HCT116 (cell line): ENCODE measurements at regions not wholly inside any gene's neighbourhood (a gene's known extent, or its start where the extent isn't known, plus 50 kb on each side); places are given as distances from the start of the nearest gene placed in this dataset.
A peak's percentile ranks its signal among the peaks of the same experiment; 100 is the strongest.

Experiments used
- ATAC-seq: fragments of 200-7000 bp; cut with Tn5 transposase; 2 replicates; pipeline ENCODE4 v1.9.1; 2020; ENCODE audit warnings: mild to moderate bottlenecking, moderate library complexity
- BruUV-seq: library from RNA; stranded (reverse); fragments of 400-500 nt; replicated peaks from 2 replicates; lab custom pipeline; 2021; lab: Mats Ljungman, UMichigan
- CTCF ChIA-PET: fragments of 300-600 bp; sonication (Branson Sonifier 250); formaldehyde crosslinking; loops from one replicate; lab custom pipeline; 2021; ENCODE audit warnings: antibody characterized with exemption; lab: Charles Lee
- POLR2A ChIA-PET: fragments of 300-600, 350-600 bp; sonication (Branson Sonifier 250); formaldehyde crosslinking; loops from one replicate; lab custom pipeline; 2021; ENCODE audit warnings: antibody characterized with exemption; lab: Charles Lee
- RAD21 ChIA-PET, 2 experiments: fragments of 300-600 bp; sonication (Branson Sonifier 250); formaldehyde crosslinking; loops; one replicate each; lab custom pipeline; 2023; ENCODE audit warnings: low total read pairs in 2 of 2; ENCODE audit not compliant: uncharacterized antibody in 2 of 2, unreplicated experiment in 2 of 2, low non-redundant PET in 1 of 2; lab: Charles Lee
- DNase-seq: peaks from one replicate; pipeline ENCODE4 v3.0.0-alpha.2; 2010; ENCODE audit warnings: low read depth, low spot score
- H2AFZ ChIP-seq: fragments of 200-600 bp; shearing (Covaris generic), sonication (generic); 2 replicates; pipeline ENCODE4 v1.6.1; 2017; ENCODE audit warnings: low read depth, mixed run types, mixed read lengths, antibody characterized with exemption, low read length; ENCODE audit not compliant: poor library complexity, severe bottlenecking
- H3K27ac ChIP-seq: 2 replicates; pipeline ENCODE4 v1.5.1; 2012; ENCODE audit warnings: low read depth, low read length
- H3K27me3 ChIP-seq: fragments of 200-600 bp; sonication (generic); 2 replicates; pipeline ENCODE4 v1.6.1; 2016; ENCODE audit warnings: mixed run types, low read length, mixed read lengths; ENCODE audit not compliant: insufficient read depth
- H3K36me3 ChIP-seq, 2 experiments: fragments of 200-500 bp in 1 of 2; fragments of 200-600 bp in 1 of 2; sonication (Bioruptor generic) in 1 of 2; sonication (generic) in 1 of 2; 2 replicates each; pipeline versions ENCODE4 v1.5.1 to v1.6.1; 2014 to 2016; ENCODE audit warnings: low read length in 2 of 2, inconsistent platforms in 1 of 2, mixed read lengths in 1 of 2, mixed run types in 1 of 2; ENCODE audit not compliant: insufficient read depth in 2 of 2, control insufficient read depth in 1 of 2
- H3K4me1 ChIP-seq, 2 experiments: fragments of 200-600 bp in 1 of 2; sonication (generic) in 1 of 2; 2 replicates each; pipeline versions ENCODE4 v1.5.1 to v1.6.1; 2012 to 2017; ENCODE audit warnings: low read length in 2 of 2, inconsistent platforms in 1 of 2, mild to moderate bottlenecking in 1 of 2, mixed read lengths in 1 of 2, mixed run types in 1 of 2, moderate library complexity in 1 of 2; ENCODE audit not compliant: insufficient read depth in 2 of 2, control insufficient read depth in 1 of 2
- H3K4me2 ChIP-seq: fragments of 200-600 bp; sonication (generic); 2 replicates; pipeline ENCODE4 v1.6.1; 2017; ENCODE audit warnings: mixed run types, low read length, mixed read lengths
- H3K4me3 ChIP-seq, 2 experiments: fragments of 200-600 bp in 1 of 2; sonication (generic) in 1 of 2; replicated peaks in 1 of 2; 2 replicates each; pipeline ENCODE4 v1.5.1; 2011 to 2016; ENCODE audit warnings: low read length in 2 of 2, control low read depth in 1 of 2, low read depth in 1 of 2, mild to moderate bottlenecking in 1 of 2, mixed read lengths in 1 of 2, mixed run types in 1 of 2
- H3K79me2 ChIP-seq: fragments of 200-600 bp; sonication (generic); 2 replicates; pipeline ENCODE4 v1.6.1; 2017; ENCODE audit warnings: mild to moderate bottlenecking, mixed run types, low read length, moderate library complexity, mixed read lengths; ENCODE audit not compliant: insufficient read depth
- H3K9ac ChIP-seq: fragments of 200-600 bp; sonication (generic); 2 replicates; pipeline ENCODE4 v1.6.1; 2016; ENCODE audit warnings: low read length, mixed read lengths
- H3K9me2 ChIP-seq: fragments of 200-600 bp; sonication (generic), shearing (Covaris generic); 2 replicates; pipeline ENCODE4 v1.6.1; 2017; ENCODE audit warnings: mixed run types, mild to moderate bottlenecking, moderate library complexity; ENCODE audit not compliant: insufficient read depth
- H3K9me3 ChIP-seq, 2 experiments: fragments of 200-500 bp in 1 of 2; fragments of 200-600 bp in 1 of 2; sonication (Bioruptor generic) in 1 of 2; sonication (generic) in 1 of 2; 2 replicates each; pipeline ENCODE4 v1.6.1; 2014 to 2017; ENCODE audit warnings: low read length in 2 of 2, mixed read lengths in 2 of 2, inconsistent platforms in 1 of 2, low read depth in 1 of 2, mild to moderate bottlenecking in 1 of 2, mixed run types in 1 of 2, moderate library complexity in 1 of 2; ENCODE audit not compliant: control insufficient read depth in 1 of 2, insufficient read depth in 1 of 2
- H4K20me1 ChIP-seq: fragments of 200-600 bp; sonication (generic), shearing (Covaris generic); 2 replicates; pipeline ENCODE4 v1.6.1; 2017; ENCODE audit warnings: mixed run types, mild to moderate bottlenecking, moderate library complexity; ENCODE audit not compliant: insufficient read depth
- CBX3 ChIP-seq: IDR thresholded peaks from 2 replicates; pipeline ENCODE4 v1.6.1; 2012; ENCODE audit warnings: low read depth
- CEBPB ChIP-seq: IDR thresholded peaks from 2 replicates; pipeline ENCODE4 v1.6.1; 2012; ENCODE audit warnings: low read depth
- ELF1 ChIP-seq: IDR thresholded peaks from 2 replicates; pipeline ENCODE4 v1.6.1; 2012; ENCODE audit warnings: low read depth, borderline replicate concordance
- EZH2 ChIP-seq: fragments of 200-600 bp; sonication (generic); IDR thresholded peaks from 2 replicates; pipeline ENCODE4 v1.6.1; 2017; ENCODE audit warnings: antibody characterized with exemption, mixed run types
- EZH2phosphoT487 ChIP-seq: fragments of 200-600 bp; IDR thresholded peaks from 2 replicates; pipeline ENCODE4 v1.6.1; 2018; ENCODE audit warnings: antibody characterized with exemption, borderline replicate concordance
- FOSL1 ChIP-seq: IDR thresholded peaks from 2 replicates; pipeline ENCODE4 v1.6.1; 2012; ENCODE audit warnings: low read depth
- POLR2A ChIP-seq: IDR thresholded peaks from 2 replicates; pipeline ENCODE4 v1.7.0; 2011; ENCODE audit warnings: borderline replicate concordance; ENCODE audit not compliant: insufficient read depth, insufficient read length; ENCODE audit errors: extremely low read depth
- POLR2AphosphoS5 ChIP-seq: IDR thresholded peaks from 2 replicates; pipeline ENCODE4 v1.6.1; 2011; ENCODE audit warnings: mild to moderate bottlenecking, low read depth, low read length, moderate library complexity
- SIN3A ChIP-seq: IDR thresholded peaks from 2 replicates; pipeline ENCODE4 v1.6.1; 2012; ENCODE audit warnings: low read depth
- SP1 ChIP-seq: IDR thresholded peaks from 2 replicates; pipeline ENCODE4 v1.6.1; 2012; ENCODE audit warnings: low read depth
- SRF ChIP-seq: IDR thresholded peaks from 2 replicates; pipeline ENCODE4 v1.6.1; 2012; ENCODE audit warnings: low read depth
- ZFX ChIP-seq: fragments of 450-650 bp; IDR thresholded peaks from 2 replicates; pipeline ENCODE4 v1.6.1; 2017
- intact Hi-C: fragments of 100-400 bp; cut with micrococcal nuclease; formaldehyde crosslinking; loops from 2 replicates; pipeline ENCODE4 v1.10.0; 2022
- TF ChIP-seq, protein P1 (sequence below): IDR thresholded peaks from 2 replicates; pipeline ENCODE4 v1.6.1; 2011; ENCODE audit warnings: mild to moderate bottlenecking, low read length, moderate library complexity; ENCODE audit not compliant: insufficient replicate concordance; ENCODE audit errors: extremely low read depth
- TF ChIP-seq, protein P2 (sequence below): IDR thresholded peaks from 2 replicates; pipeline ENCODE4 v1.6.1; 2012
- TF ChIP-seq, protein P3 (sequence below): IDR thresholded peaks from 2 replicates; pipeline ENCODE4 v1.6.1; 2012; ENCODE audit warnings: low read depth

DNA sequence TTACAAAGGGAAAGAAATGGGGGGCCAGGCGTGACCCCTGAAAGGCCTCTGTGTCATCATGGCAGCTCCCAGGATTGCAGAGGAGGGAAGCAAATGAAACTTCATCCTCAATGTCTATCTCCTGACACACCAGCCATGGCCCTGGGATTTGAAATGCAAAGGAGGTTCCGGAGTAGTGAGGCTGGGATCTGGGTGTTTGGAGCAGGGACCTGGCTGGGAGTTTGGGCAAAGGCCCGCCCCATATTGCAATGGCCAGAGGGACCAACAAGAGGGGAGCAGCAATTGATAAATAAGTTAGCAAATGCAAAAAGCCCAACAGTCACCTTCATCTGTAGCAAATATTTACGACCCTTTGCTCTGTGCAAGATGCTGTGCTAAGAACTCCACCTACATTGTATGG lies 77.7 kb upstream of the CCND1 start:
- intact Hi-C loops, result no loop called here
- no peak overlapping the region for H3K4me3 ChIP-seq
- H3K27ac ChIP-seq, result no peak overlapping the region
- H3K4me1 ChIP-seq, result peaks cover 0 to 12% of the 10 kb centered on the region in 2 experiments; a peak in 2 of 4 replicates
- ATAC-seq (no peak), DNase-seq (no peak)
- no peaks in the 10 kb centered on the region for H3K79me2 ChIP-seq
- RAD21 ChIA-PET, result no interaction called here
- no peaks in the 10 kb centered on the region for H3K27me3 ChIP-seq
- H3K4me2 ChIP-seq, result no peak overlapping the region
- no peaks in the 10 kb centered on the region for H4K20me1 ChIP-seq
- H3K9me2 ChIP-seq, result no peaks in the 10 kb centered on the region
- POLR2A ChIA-PET, result no interaction called here
- H3K36me3 ChIP-seq, result no peaks in the 10 kb centered on the region
- H3K9me3 ChIP-seq, result no peaks in the 10 kb centered on the region
- no peak overlapping the region for H3K9ac ChIP-seq
- CTCF ChIA-PET, result no interaction called here
- TF ChIP-seq SRF, result no peak
- no peak overlapping the region for H2AFZ ChIP-seq
- BruUV-seq, result no TSS peak

DNA sequence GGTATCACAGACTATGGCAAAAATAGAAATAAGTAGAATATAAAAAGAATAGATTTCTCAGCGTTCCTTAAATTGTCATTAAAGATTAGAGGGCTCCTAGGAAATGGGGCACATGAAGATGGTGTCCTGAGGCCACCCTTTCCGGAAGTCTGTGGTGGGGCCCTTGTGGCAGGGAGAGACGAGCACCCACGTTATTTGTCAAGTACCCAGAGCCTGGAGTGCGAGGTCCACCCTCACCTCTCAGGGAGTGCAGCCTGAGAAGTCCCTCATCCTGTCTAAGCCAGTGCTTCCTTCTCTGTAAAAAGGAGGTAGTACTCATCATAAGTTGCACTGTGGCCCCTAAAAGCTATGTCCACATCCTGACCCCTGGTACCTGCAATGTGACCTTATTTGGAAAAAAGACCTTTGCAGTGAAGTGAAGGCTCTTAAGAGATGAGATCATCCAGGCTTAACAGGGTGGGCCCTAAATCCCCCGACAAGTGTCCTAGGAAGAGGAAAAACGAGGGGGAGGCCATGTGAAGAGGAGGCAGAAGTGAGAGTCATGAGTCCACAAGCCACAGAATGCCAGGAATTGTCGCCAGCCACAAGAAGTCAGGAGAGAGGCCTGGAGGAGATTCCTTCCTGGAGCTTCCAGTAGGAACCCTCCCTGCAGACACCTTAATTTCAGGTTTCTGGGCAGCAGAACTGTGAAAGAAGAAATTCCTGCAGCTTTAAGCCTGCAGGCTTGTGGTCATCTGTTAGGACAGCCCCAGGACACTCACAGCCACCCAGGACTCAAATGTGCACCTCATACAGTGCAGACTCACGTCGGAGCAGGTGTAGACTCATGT lies 76.8 kb upstream of the CCND1 start:
- H3K9ac ChIP-seq, result no peak overlapping the region
- no peaks in the 10 kb centered on the region for H3K36me3 ChIP-seq
- no peaks in the 10 kb centered on the region for H3K9me2 ChIP-seq
- H3K9me3 ChIP-seq, result no peaks in the 10 kb centered on the region
- ChIA-PET POLR2A (no interaction called here), RAD21 (no interaction called here), CTCF (no interaction called here)
- intact Hi-C loops, result no loop called here
- H3K27me3 ChIP-seq, result no peaks in the 10 kb centered on the region
- no peak overlapping the region for H3K4me2 ChIP-seq
- no peaks in the 10 kb centered on the region for H4K20me1 ChIP-seq
- H3K79me2 ChIP-seq, result no peaks in the 10 kb centered on the region
- no peak for DNase-seq
- no peak overlapping the region for H3K4me3 ChIP-seq
- no peak overlapping the region for H3K27ac ChIP-seq
- ATAC-seq, result peak; percentile 42; the same call in 1 of the 2 replicates
- H3K4me1 ChIP-seq, result peaks cover 0 to 12% of the 10 kb centered on the region in 2 experiments; a peak in 2 of 4 replicates
- BruUV-seq, result no TSS peak
- no peak overlapping the region for H2AFZ ChIP-seq
- TF ChIP-seq, protein P1, sequence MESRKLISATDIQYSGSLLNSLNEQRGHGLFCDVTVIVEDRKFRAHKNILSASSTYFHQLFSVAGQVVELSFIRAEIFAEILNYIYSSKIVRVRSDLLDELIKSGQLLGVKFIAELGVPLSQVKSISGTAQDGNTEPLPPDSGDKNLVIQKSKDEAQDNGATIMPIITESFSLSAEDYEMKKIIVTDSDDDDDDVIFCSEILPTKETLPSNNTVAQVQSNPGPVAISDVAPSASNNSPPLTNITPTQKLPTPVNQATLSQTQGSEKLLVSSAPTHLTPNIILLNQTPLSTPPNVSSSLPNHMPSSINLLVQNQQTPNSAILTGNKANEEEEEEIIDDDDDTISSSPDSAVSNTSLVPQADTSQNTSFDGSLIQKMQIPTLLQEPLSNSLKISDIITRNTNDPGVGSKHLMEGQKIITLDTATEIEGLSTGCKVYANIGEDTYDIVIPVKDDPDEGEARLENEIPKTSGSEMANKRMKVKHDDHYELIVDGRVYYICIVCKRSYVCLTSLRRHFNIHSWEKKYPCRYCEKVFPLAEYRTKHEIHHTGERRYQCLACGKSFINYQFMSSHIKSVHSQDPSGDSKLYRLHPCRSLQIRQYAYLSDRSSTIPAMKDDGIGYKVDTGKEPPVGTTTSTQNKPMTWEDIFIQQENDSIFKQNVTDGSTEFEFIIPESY, result no peak
- TF ChIP-seq ZFX, result no peak
- no peak for TF ChIP-seq EZH2phosphoT487
- no peak for TF ChIP-seq CEBPB
- TF ChIP-seq, protein P2, sequence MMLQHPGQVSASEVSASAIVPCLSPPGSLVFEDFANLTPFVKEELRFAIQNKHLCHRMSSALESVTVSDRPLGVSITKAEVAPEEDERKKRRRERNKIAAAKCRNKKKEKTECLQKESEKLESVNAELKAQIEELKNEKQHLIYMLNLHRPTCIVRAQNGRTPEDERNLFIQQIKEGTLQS, result no peak
- TF ChIP-seq SP1, result no peak
- TF ChIP-seq, protein P3, sequence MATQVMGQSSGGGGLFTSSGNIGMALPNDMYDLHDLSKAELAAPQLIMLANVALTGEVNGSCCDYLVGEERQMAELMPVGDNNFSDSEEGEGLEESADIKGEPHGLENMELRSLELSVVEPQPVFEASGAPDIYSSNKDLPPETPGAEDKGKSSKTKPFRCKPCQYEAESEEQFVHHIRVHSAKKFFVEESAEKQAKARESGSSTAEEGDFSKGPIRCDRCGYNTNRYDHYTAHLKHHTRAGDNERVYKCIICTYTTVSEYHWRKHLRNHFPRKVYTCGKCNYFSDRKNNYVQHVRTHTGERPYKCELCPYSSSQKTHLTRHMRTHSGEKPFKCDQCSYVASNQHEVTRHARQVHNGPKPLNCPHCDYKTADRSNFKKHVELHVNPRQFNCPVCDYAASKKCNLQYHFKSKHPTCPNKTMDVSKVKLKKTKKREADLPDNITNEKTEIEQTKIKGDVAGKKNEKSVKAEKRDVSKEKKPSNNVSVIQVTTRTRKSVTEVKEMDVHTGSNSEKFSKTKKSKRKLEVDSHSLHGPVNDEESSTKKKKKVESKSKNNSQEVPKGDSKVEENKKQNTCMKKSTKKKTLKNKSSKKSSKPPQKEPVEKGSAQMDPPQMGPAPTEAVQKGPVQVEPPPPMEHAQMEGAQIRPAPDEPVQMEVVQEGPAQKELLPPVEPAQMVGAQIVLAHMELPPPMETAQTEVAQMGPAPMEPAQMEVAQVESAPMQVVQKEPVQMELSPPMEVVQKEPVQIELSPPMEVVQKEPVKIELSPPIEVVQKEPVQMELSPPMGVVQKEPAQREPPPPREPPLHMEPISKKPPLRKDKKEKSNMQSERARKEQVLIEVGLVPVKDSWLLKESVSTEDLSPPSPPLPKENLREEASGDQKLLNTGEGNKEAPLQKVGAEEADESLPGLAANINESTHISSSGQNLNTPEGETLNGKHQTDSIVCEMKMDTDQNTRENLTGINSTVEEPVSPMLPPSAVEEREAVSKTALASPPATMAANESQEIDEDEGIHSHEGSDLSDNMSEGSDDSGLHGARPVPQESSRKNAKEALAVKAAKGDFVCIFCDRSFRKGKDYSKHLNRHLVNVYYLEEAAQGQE, result no peak
- TF ChIP-seq POLR2AphosphoS5, result no peak
- no peak for TF ChIP-seq SIN3A
- TF ChIP-seq CBX3, result no peak
- no peak for TF ChIP-seq SRF
- no peak for TF ChIP-seq EZH2
- no peak for TF ChIP-seq ELF1
- no peak for TF ChIP-seq FOSL1
- TF ChIP-seq POLR2A, result no peak
